Adrenal gland (tissue), 5 donors: ENCODE measurements at regions not wholly inside any gene's neighbourhood (a gene's known extent, or its start where the extent isn't known, plus 50 kb on each side); places are given as distances from the start of the nearest gene placed in this dataset.

ENCODE experiments used
- CTCF ChIP-seq, 6 experiments: fragments of 450-650 bp in 4 of 6; fragments of 200-600 bp in 2 of 6; sonication (generic) in 1 of 6; IDR thresholded peaks; 1 replicate in 5 of 6; 2 replicates in 1 of 6; pipeline versions ENCODE4 v1.5.1 to v1.8.0; 2016 to 2021; ENCODE audit warnings: antibody characterized with exemption in 6 of 6, mild to moderate bottlenecking in 2 of 6, moderate library complexity in 1 of 6
- POLR2A ChIP-seq, 2 donors: fragments of 450-650 bp; IDR thresholded peaks; one replicate each; pipeline ENCODE4 v1.6.1; 2017; ENCODE audit warnings: antibody characterized with exemption in 2 of 2, mild to moderate bottlenecking in 2 of 2, moderate library complexity in 1 of 2
- donor health status: DM: no; HTN: no; CAD: no.

GRCh38 chr1:233470741-233471499 is 143.0 kb upstream of the KCNK1 start:
- TF ChIP-seq CTCF (IDR thresholded peaks at IDR 0.05) (no peak), POLR2A (IDR thresholded peaks at IDR 0.05) (no peak)
